Urinary bladder (tissue), 3 donors: ENCODE measurements at regions not wholly inside any gene's neighbourhood (a gene's known extent, or its start where the extent isn't known, plus 50 kb on each side); places are given as distances from the start of the nearest gene placed in this dataset.

Source experiments
- DNase-seq: peaks from one replicate; pipeline ENCODE4 v3.0.0-alpha.2; 2015; ENCODE audit errors: extremely low spot score
- H3K27ac ChIP-seq: one replicate; pipeline ENCODE4 v1.5.1; 2013; ENCODE audit warnings: low read depth, mild to moderate bottlenecking, moderate library complexity
- H3K36me3 ChIP-seq: one replicate; pipeline ENCODE4 v1.6.1; 2013; ENCODE audit warnings: mild to moderate bottlenecking, moderate library complexity; ENCODE audit not compliant: insufficient read depth
- H3K4me1 ChIP-seq: one replicate; pipeline ENCODE4 v1.6.1; 2013; ENCODE audit warnings: mild to moderate bottlenecking, moderate library complexity; ENCODE audit not compliant: insufficient read depth
- H3K4me3 ChIP-seq: one replicate; pipeline ENCODE4 v1.5.1; 2013; ENCODE audit warnings: low read depth, low read length
- WGBS: extraction: QIAGEN DNeasy Blood & Tissue Kit; methylation state at CpG from one replicate; pipeline ENCODE4 v1.1.7; 2013; 5-methylcytosine and 5-hydroxymethylcytosine counted together
- donor health status: healthy with polysubstance abuse.
- donor health status: healthy.

- WGBS: 79% methylated on average over 5 of the region's 5 CpGs
These were observed 377.4 kb downstream of the GRIN2B start for GRCh38 chr12:13603953-13604352.

GRCh38 chr12:13602172-13602571 lies 379.2 kb downstream of the GRIN2B start:
- H3K36me3 ChIP-seq: no peaks in the 10 kb centered on the region
- DNase-seq: no peak
- H3K4me3 ChIP-seq: no peak overlapping the region
- H3K4me1 ChIP-seq: no peaks in the 10 kb centered on the region
- 37% methylated on average over 2 of the region's 2 CpGs for WGBS
- no peak overlapping the region for H3K27ac ChIP-seq

More at GRCh38 chr12:13603953-13604352, 377.4 kb downstream of the GRIN2B start:
- Histone ChIP-seq H3K4me3 (no peak overlapping the region), H3K36me3 (no peaks in the 10 kb centered on the region), H3K27ac (no peak overlapping the region), H3K4me1 (no peaks in the 10 kb centered on the region)
- DNase-seq: no peak

GRCh38 chr12:13599176-13599575 lies 382.2 kb downstream of the GRIN2B start:
- Histone ChIP-seq H3K36me3 (no peaks in the 10 kb centered on the region), H3K4me1 (no peaks in the 10 kb centered on the region), H3K27ac (no peak overlapping the region), H3K4me3 (no peak overlapping the region)
- DNase-seq: no peak
- 63% methylated on average over 4 of the region's 4 CpGs for WGBS

- Histone ChIP-seq H3K4me1 (no peaks in the 10 kb centered on the region), H3K36me3 (no peaks in the 10 kb centered on the region), H3K27ac (no peak overlapping the region), H3K4me3 (no peak overlapping the region)
- 86% methylated on average over 2 of the region's 2 CpGs for WGBS
- no peak for DNase-seq
These were observed 383.6 kb downstream of the GRIN2B start for GRCh38 chr12:13597837-13598236.

- 80% methylated on average over 4 of the region's 4 CpGs for WGBS
- Histone ChIP-seq H3K4me3 (no peak overlapping the region), H3K4me1 (no peaks in the 10 kb centered on the region), H3K27ac (no peak overlapping the region), H3K36me3 (no peaks in the 10 kb centered on the region)
- DNase-seq: no peak
These were observed 384.2 kb downstream of the GRIN2B start for GRCh38 chr12:13597166-13597565.

- Histone ChIP-seq H3K4me3 (no peak overlapping the region), H3K27ac (no peak overlapping the region), H3K36me3 (no peaks in the 10 kb centered on the region), H3K4me1 (no peaks in the 10 kb centered on the region)
- DNase-seq: no peak
- 86% methylated on average over 1 of the region's 1 CpG for WGBS
These were observed 384.7 kb downstream of the GRIN2B start for GRCh38 chr12:13596714-13597113.

- Histone ChIP-seq H3K4me1 (no peaks in the 10 kb centered on the region), H3K36me3 (no peaks in the 10 kb centered on the region), H3K27ac (no peak overlapping the region), H3K4me3 (no peak overlapping the region)
- no peak for DNase-seq
- 84% methylated on average over 2 of the region's 2 CpGs for WGBS
These were observed 385.6 kb downstream of the GRIN2B start for GRCh38 chr12:13595536-13596443.

GRCh38 chr12:13594731-13595514 lies 386.5 kb downstream of the GRIN2B start:
- DNase-seq: no peak
- no peaks in the 10 kb centered on the region for H3K36me3 ChIP-seq
- no peak overlapping the region for H3K4me3 ChIP-seq
- WGBS: 85% methylated on average over 5 of the region's 5 CpGs
- no peaks in the 10 kb centered on the region for H3K4me1 ChIP-seq
- no peak overlapping the region for H3K27ac ChIP-seq

GRCh38 chr12:13592063-13592942 lies 389.1 kb downstream of the GRIN2B start:
- Histone ChIP-seq H3K36me3 (no peaks in the 10 kb centered on the region), H3K4me1 (no peaks in the 10 kb centered on the region), H3K4me3 (no peak overlapping the region), H3K27ac (no peak overlapping the region)
- WGBS: 76% methylated on average over 3 of the region's 3 CpGs
- no peak for DNase-seq

GRCh38 chr12:13591488-13591887 lies 389.9 kb downstream of the GRIN2B start:
- Histone ChIP-seq H3K4me1 (no peaks in the 10 kb centered on the region), H3K36me3 (no peaks in the 10 kb centered on the region), H3K27ac (no peak overlapping the region), H3K4me3 (no peak overlapping the region)
- no peak for DNase-seq

GRCh38 chr12:13591059-13591458 lies 390.3 kb downstream of the GRIN2B start:
- DNase-seq: no peak
- Histone ChIP-seq H3K4me3 (no peak overlapping the region), H3K4me1 (no peaks in the 10 kb centered on the region), H3K36me3 (no peaks in the 10 kb centered on the region), H3K27ac (no peak overlapping the region)
- 82% methylated on average over 6 of the region's 6 CpGs for WGBS

- H3K27ac ChIP-seq: no peak overlapping the region
- WGBS: 55% methylated on average over 4 of the region's 4 CpGs
- DNase-seq: no peak
- no peaks in the 10 kb centered on the region for H3K4me1 ChIP-seq
- H3K4me3 ChIP-seq: no peak overlapping the region
- no peaks in the 10 kb centered on the region for H3K36me3 ChIP-seq
These were observed 392.0 kb downstream of the EMP1 start for GRCh38 chr12:13588574-13588973.

- WGBS: 68% methylated on average over 5 of the region's 5 CpGs
- H3K36me3 ChIP-seq: no peaks in the 10 kb centered on the region
- H3K4me1 ChIP-seq: no peaks in the 10 kb centered on the region
- H3K4me3 ChIP-seq: no peak overlapping the region
- H3K27ac ChIP-seq: no peak overlapping the region
- DNase-seq: no peak
These were observed 391.3 kb downstream of the EMP1 start for GRCh38 chr12:13587721-13588390.
